GM23338 (cell line): ENCODE measurements at regions not wholly inside any gene's neighbourhood (a gene's known extent, or its start where the extent isn't known, plus 50 kb on each side); places are given as distances from the start of the nearest gene placed in this dataset.

Source experiments
- POLR2AphosphoS5 ChIP-seq: IDR thresholded peaks from 2 replicates; pipeline ENCODE4 v1.6.1; 2016; ENCODE audit warnings: antibody characterized with exemption, low read depth
- TF ChIP-seq, protein P1 (sequence below), 2 experiments: fragments of 200-600 bp in 1 of 2; sonication (generic) in 1 of 2; conservative IDR thresholded peaks; 2 replicates each; pipeline versions ENCODE4 v1.5.1 to v1.6.1; 2016 to 2017; ENCODE audit warnings: antibody characterized with exemption in 2 of 2, low read depth in 2 of 2, mild to moderate bottlenecking in 2 of 2, moderate library complexity in 1 of 2

GRCh38 chr12:24084800-24085199 is 135.3 kb upstream of the SOX5 start:
- TF ChIP-seq POLR2AphosphoS5, result no peak
- TF ChIP-seq, protein P1, sequence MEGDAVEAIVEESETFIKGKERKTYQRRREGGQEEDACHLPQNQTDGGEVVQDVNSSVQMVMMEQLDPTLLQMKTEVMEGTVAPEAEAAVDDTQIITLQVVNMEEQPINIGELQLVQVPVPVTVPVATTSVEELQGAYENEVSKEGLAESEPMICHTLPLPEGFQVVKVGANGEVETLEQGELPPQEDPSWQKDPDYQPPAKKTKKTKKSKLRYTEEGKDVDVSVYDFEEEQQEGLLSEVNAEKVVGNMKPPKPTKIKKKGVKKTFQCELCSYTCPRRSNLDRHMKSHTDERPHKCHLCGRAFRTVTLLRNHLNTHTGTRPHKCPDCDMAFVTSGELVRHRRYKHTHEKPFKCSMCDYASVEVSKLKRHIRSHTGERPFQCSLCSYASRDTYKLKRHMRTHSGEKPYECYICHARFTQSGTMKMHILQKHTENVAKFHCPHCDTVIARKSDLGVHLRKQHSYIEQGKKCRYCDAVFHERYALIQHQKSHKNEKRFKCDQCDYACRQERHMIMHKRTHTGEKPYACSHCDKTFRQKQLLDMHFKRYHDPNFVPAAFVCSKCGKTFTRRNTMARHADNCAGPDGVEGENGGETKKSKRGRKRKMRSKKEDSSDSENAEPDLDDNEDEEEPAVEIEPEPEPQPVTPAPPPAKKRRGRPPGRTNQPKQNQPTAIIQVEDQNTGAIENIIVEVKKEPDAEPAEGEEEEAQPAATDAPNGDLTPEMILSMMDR (conservative IDR thresholded peaks at IDR 0.05; ENCODE audit: low read depth in 2 of 2), result no peak
